Esophagus muscularis mucosa (tissue), 4 donors: ENCODE measurements at regions not wholly inside any gene's neighbourhood (a gene's known extent, or its start where the extent isn't known, plus 50 kb on each side); places are given as distances from the start of the nearest gene placed in this dataset.

Experiments
- DNase-seq: peaks from one replicate; pipeline ENCODE4 v3.0.0-alpha.2; 2017; ENCODE audit errors: extremely low spot score
- H3K27ac ChIP-seq, 4 donors: fragments of 200-600 bp; sonication (generic); replicated peaks in 1 of 4; 1 replicate in 3 of 4; 2 replicates in 1 of 4; pipeline ENCODE4 v1.5.1; 2016 to 2019; ENCODE audit warnings: mild to moderate bottlenecking in 1 of 4
- H3K27me3 ChIP-seq, 4 donors: fragments of 200-600 bp; sonication (generic); one replicate each; pipeline versions ENCODE4 v1.5.1 to v1.6.0; 2016 to 2019
- H3K36me3 ChIP-seq, 4 donors: fragments of 200-600 bp; sonication (generic); one replicate each; pipeline ENCODE4 v1.5.1; 2016 to 2019
- H3K4me1 ChIP-seq, 4 donors: fragments of 200-600 bp; sonication (generic); one replicate each; pipeline ENCODE4 v1.5.1; 2016 to 2019
- H3K4me3 ChIP-seq, 4 donors: fragments of 200-600 bp; sonication (generic); 1 replicate in 2 of 4; 2 replicates in 2 of 4; pipeline ENCODE4 v1.5.1; 2016 to 2019; ENCODE audit warnings: mild to moderate bottlenecking in 4 of 4, moderate library complexity in 1 of 4
- H3K9me3 ChIP-seq, 4 donors: fragments of 200-600 bp; sonication (generic); 1 replicate in 3 of 4; 2 replicates in 1 of 4; pipeline ENCODE4 v1.5.1; 2016 to 2019
- CTCF ChIP-seq, 3 experiments: fragments of 200-600 bp in 2 of 3; fragments of 450-650 bp in 1 of 3; sonication (generic) in 2 of 3; IDR thresholded peaks; one replicate each; pipeline ENCODE4 v1.5.1; 2017 to 2019; ENCODE audit warnings: antibody characterized with exemption in 3 of 3, mild to moderate bottlenecking in 2 of 3, moderate library complexity in 1 of 3
- EP300 ChIP-seq: sonication (generic); formaldehyde crosslinking; IDR thresholded peaks from one replicate; pipeline ENCODE4 v1.6.1; 2017; ENCODE audit warnings: antibody characterized with exemption
- POLR2A ChIP-seq: fragments of 450-650 bp; IDR thresholded peaks from one replicate; pipeline ENCODE4 v1.6.1; 2017; ENCODE audit warnings: antibody characterized with exemption, moderate library complexity, mild to moderate bottlenecking, low read depth
- POLR2AphosphoS5 ChIP-seq, 2 donors: sonication (generic); formaldehyde crosslinking; IDR thresholded peaks; one replicate each; pipeline ENCODE4 v1.6.1; 2017; ENCODE audit warnings: antibody characterized with exemption in 2 of 2
- WGBS: methylation state at CpG from one replicate; pipeline ENCODE4 v1.1.5; 2018; 5-methylcytosine and 5-hydroxymethylcytosine counted together
- intact Hi-C: fragments of 100-400 bp; cut with DNase I; formaldehyde crosslinking; loops from one replicate; pipeline ENCODE4 v1.15.1; 2023

- Histone ChIP-seq H3K9me3 (no peaks in the 10 kb centered on the region), H3K27me3 (no peaks in the 10 kb centered on the region), H3K36me3 (no peaks in the 10 kb centered on the region), H3K4me3 (no peak overlapping the region), H3K27ac (no peak overlapping the region), H3K4me1 (no peaks in the 10 kb centered on the region)
- TF ChIP-seq POLR2AphosphoS5 (IDR thresholded peaks at IDR 0.05) = no peak
- TF ChIP-seq POLR2A = no peak
- TF ChIP-seq EP300 = no peak
- no peak for TF ChIP-seq CTCF (IDR thresholded peaks at IDR 0.05)
- intact Hi-C loops = no loop called here
- WGBS = 66% methylated on average over 2 of the region's 2 CpGs
- DNase-seq = no peak
These were observed 1535.2 kb upstream of the LRRTM1 start for GRCh38 chr2:81839780-81840179.

- H3K4me1 ChIP-seq = no peaks in the 10 kb centered on the region
- WGBS = 81% methylated on average over 2 of the region's 2 CpGs
- TF ChIP-seq CTCF (IDR thresholded peaks at IDR 0.05) = no peak
- intact Hi-C loops = no loop called here
- H3K36me3 ChIP-seq = no peaks in the 10 kb centered on the region
- no peak overlapping the region for H3K27ac ChIP-seq
- no peaks in the 10 kb centered on the region for H3K27me3 ChIP-seq
- H3K9me3 ChIP-seq = peaks cover 0 to 35% (median 24%) of the 10 kb centered on the region in 4 donors
- H3K4me3 ChIP-seq = no peak overlapping the region
- no peak for DNase-seq
These were observed 1530.9 kb upstream of the LRRTM1 start for GRCh38 chr2:81835321-81836000.

- DNase-seq = no peak
- TF ChIP-seq EP300 (no peak), POLR2A (no peak), POLR2AphosphoS5 (IDR thresholded peaks at IDR 0.05) (no peak), CTCF (IDR thresholded peaks at IDR 0.05) (no peak)
- no peaks in the 10 kb centered on the region for H3K4me1 ChIP-seq
- H3K27me3 ChIP-seq = no peaks in the 10 kb centered on the region
- H3K4me3 ChIP-seq = no peak overlapping the region
- no peaks in the 10 kb centered on the region for H3K36me3 ChIP-seq
- intact Hi-C loops = no loop called here
- no peak overlapping the region for H3K27ac ChIP-seq
- peaks cover 0 to 7% (median 2%) of the 10 kb centered on the region in 4 donors for H3K9me3 ChIP-seq
- 84% methylated on average over 3 of the region's 3 CpGs for WGBS
These were observed 1482.3 kb upstream of the LRRTM1 start for GRCh38 chr2:81786811-81787210.

- no peak for TF ChIP-seq CTCF (IDR thresholded peaks at IDR 0.05)
- TF ChIP-seq POLR2AphosphoS5 (IDR thresholded peaks at IDR 0.05) = no peak
- no peak for TF ChIP-seq POLR2A
- TF ChIP-seq EP300 = no peak
- Histone ChIP-seq H3K4me3 (no peak overlapping the region), H3K27me3 (no peaks in the 10 kb centered on the region), H3K9me3 (no peaks in the 10 kb centered on the region), H3K4me1 (peaks cover 0 to 5% (median 2%) of the 10 kb centered on the region in 4 donors), H3K27ac (no peak overlapping the region), H3K36me3 (no peaks in the 10 kb centered on the region)
- intact Hi-C loops = no loop called here
- DNase-seq = no peak
- 34% methylated on average over 5 of the region's 5 CpGs for WGBS
These were observed 1462.8 kb upstream of the LRRTM1 start for GRCh38 chr2:81767187-81767912.
